Esophagus squamous epithelium (tissue), 5 donors: ENCODE measurements at regions not wholly inside any gene's neighbourhood (a gene's known extent, or its start where the extent isn't known, plus 50 kb on each side); places are given as distances from the start of the nearest gene placed in this dataset.

Source experiments
- DNase-seq: peaks from one replicate; lab custom pipeline; 2025; lab: John Stamatoyannopoulos, UW
- H3K27ac ChIP-seq, 4 donors: fragments of 200-600 bp; sonication (generic); one replicate each; pipeline ENCODE4 v1.5.1; 2016 to 2019; ENCODE audit warnings: mild to moderate bottlenecking in 1 of 4
- H3K27me3 ChIP-seq, 4 donors: fragments of 200-600 bp; sonication (generic); 1 replicate in 3 of 4; 2 replicates in 1 of 4; pipeline versions ENCODE4 v1.5.1 to v1.6.0; 2017 to 2021; ENCODE audit warnings: antibody characterized with exemption in 1 of 4
- H3K36me3 ChIP-seq, 3 donors: fragments of 200-600 bp; sonication (generic); one replicate each; pipeline ENCODE4 v1.5.1; 2016 to 2019
- H3K4me1 ChIP-seq, 3 donors: fragments of 200-600 bp; sonication (generic); one replicate each; pipeline ENCODE4 v1.5.1; 2017 to 2019
- H3K4me3 ChIP-seq, 4 donors: fragments of 200-600 bp; sonication (generic); 1 replicate in 3 of 4; 2 replicates in 1 of 4; pipeline ENCODE4 v1.5.1; 2016 to 2019; ENCODE audit warnings: mild to moderate bottlenecking in 2 of 4, moderate library complexity in 1 of 4
- H3K9me3 ChIP-seq, 3 donors: fragments of 200-600 bp; sonication (generic); one replicate each; pipeline ENCODE4 v1.5.1; 2016 to 2019
- CTCF ChIP-seq, 6 experiments: fragments of 450-650 bp in 4 of 6; fragments of 200-600 bp in 2 of 6; sonication (generic) in 2 of 6; IDR thresholded peaks; one replicate each; pipeline ENCODE4 v1.5.1; 2016 to 2019; ENCODE audit warnings: antibody characterized with exemption in 6 of 6, mild to moderate bottlenecking in 4 of 6, moderate library complexity in 4 of 6
- POLR2A ChIP-seq, 4 donors: fragments of 450-650 bp; IDR thresholded peaks; one replicate each; pipeline ENCODE4 v1.6.1; 2017; ENCODE audit warnings: antibody characterized with exemption in 4 of 4, mild to moderate bottlenecking in 4 of 4, moderate library complexity in 3 of 4
- WGBS, 2 donors: methylation state at CpG; one replicate each; pipeline ENCODE4 v1.1.5; 2018; 5-methylcytosine and 5-hydroxymethylcytosine counted together
- intact Hi-C: fragments of 100-400 bp; cut with DNase I; formaldehyde crosslinking; loops from one replicate; pipeline ENCODE4 v1.15.0; 2022
- donor health status: DM: yes; HTN: yes; CAD: no.

- DNase-seq, result no peak
- H3K9me3 ChIP-seq, result no peaks in the 10 kb centered on the region
- no peak overlapping the region for H3K27ac ChIP-seq
- TF ChIP-seq CTCF (IDR thresholded peaks at IDR 0.05) (no peak), POLR2A (IDR thresholded peaks at IDR 0.05) (no peak)
- WGBS, 2 donors, result 51 to 67% methylated on average over 4 of the region's 4 CpGs
- H3K36me3 ChIP-seq, result no peaks in the 10 kb centered on the region
- H3K4me3 ChIP-seq, result no peak overlapping the region
- H3K27me3 ChIP-seq, result no peaks in the 10 kb centered on the region
- H3K4me1 ChIP-seq, result no peaks in the 10 kb centered on the region
- intact Hi-C loops, result no loop called here
These were observed 1624.8 kb upstream of the TENM3 start for GRCh38 chr4:180618396-180618795.

- H3K27me3 ChIP-seq, result no peaks in the 10 kb centered on the region
These were observed 1623.8 kb upstream of the TENM3 start for GRCh38 chr4:180619440-180619839.

DNA sequence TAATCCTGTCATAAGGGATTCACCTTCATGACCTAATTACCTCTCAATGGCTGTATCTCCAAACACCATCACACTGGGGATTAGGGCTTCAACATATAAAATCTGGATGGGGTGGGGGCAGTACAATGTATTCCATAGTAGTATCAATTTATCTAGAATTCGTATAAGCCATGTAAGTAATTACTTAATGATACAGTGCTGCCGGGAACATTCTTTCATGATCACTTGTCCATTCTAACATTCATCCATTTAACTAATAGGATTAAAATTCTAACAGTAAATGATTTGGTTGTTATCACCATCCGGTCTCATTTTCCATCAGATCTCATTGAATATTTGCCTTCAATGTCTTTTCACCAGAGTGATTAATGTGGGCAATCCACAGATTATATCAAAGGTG is 1620.9 kb upstream of the TENM3 start:
- TF ChIP-seq POLR2A (IDR thresholded peaks at IDR 0.05), result no peak
- TF ChIP-seq CTCF (IDR thresholded peaks at IDR 0.05), result no peak
- Histone ChIP-seq H3K4me3 (no peak overlapping the region), H3K27ac (no peak overlapping the region), H3K9me3 (no peaks in the 10 kb centered on the region), H3K27me3 (no peaks in the 10 kb centered on the region), H3K4me1 (no peaks in the 10 kb centered on the region), H3K36me3 (no peaks in the 10 kb centered on the region)
- 68 to 81% methylated on average over 3 of the region's 3 CpGs for WGBS, 2 donors
- intact Hi-C loops, result no loop called here
- no peak for DNase-seq

More at GRCh38 chr4:180619440-180619839, 1623.8 kb upstream of the TENM3 start:
- TF ChIP-seq CTCF (IDR thresholded peaks at IDR 0.05) (no peak), POLR2A (IDR thresholded peaks at IDR 0.05) (no peak)
- H3K27ac ChIP-seq, result no peak overlapping the region
- H3K36me3 ChIP-seq, result no peaks in the 10 kb centered on the region
- no peak overlapping the region for H3K4me3 ChIP-seq
- no peaks in the 10 kb centered on the region for H3K9me3 ChIP-seq
- DNase-seq, result no peak
- intact Hi-C loops, result no loop called here
- no peaks in the 10 kb centered on the region for H3K4me1 ChIP-seq
- WGBS, 2 donors, result 56 to 74% methylated on average over 3 of the region's 3 CpGs

DNA sequence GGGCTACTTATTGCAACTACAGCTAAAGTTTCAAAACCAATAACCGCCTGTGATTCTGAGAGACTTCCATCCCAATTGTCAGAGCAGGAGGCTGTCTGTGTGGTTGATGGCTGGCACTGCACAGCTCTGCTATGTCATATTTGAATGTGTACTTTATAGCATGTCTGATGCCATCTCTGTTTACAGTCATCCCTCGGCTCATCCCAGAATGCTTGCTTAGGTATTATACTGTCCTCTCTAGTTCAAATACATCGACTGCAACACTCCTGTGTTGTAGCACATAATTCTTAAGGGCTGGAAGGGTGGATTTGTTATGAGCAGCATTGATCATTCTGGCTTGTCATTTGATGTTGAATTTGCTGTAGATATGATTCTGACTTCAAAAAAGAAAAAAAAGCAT is 1617.5 kb upstream of the TENM3 start:
- Histone ChIP-seq H3K36me3 (no peaks in the 10 kb centered on the region), H3K27me3 (no peaks in the 10 kb centered on the region), H3K4me3 (no peak overlapping the region), H3K4me1 (no peaks in the 10 kb centered on the region), H3K9me3 (no peaks in the 10 kb centered on the region), H3K27ac (no peak overlapping the region)
- TF ChIP-seq POLR2A (IDR thresholded peaks at IDR 0.05) (no peak), CTCF (IDR thresholded peaks at IDR 0.05) (no peak)
- WGBS, 2 donors, result 61 to 67% methylated on average over 3 of the region's 3 CpGs
- DNase-seq, result no peak
- intact Hi-C loops, result no loop called here

DNA sequence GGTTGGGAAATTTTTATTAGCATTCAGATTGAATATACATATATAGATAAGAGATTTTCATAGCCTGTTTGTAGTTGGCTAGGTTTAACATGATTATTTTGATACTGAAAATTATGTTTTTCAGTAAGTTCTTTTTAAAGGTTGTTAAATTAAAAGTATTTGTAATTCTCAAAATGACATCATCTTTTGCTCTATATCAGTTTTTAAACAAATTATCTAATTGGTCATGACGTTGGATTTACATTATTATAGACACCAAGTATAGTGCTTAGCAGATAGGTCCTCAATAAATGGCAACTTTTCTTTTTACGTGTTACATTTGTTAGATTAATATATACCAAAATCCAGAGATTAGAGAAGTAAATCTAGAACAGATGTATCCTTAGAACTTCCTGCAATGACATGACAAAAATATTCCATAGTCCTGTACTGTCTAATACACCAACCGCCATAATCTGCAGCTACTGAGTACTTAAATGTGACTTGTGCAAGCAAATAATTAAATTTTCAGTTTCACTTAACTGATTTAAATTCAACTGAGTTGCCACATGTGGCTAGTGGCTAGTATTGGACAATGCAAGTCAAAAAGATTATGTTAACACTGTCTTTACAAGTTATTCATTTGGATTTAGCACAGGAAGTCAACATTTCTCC is 1613.1 kb upstream of the TENM3 start:
- Histone ChIP-seq H3K4me1 (no peaks in the 10 kb centered on the region), H3K27ac (no peak overlapping the region), H3K9me3 (no peaks in the 10 kb centered on the region), H3K27me3 (no peaks in the 10 kb centered on the region), H3K4me3 (no peak overlapping the region), H3K36me3 (no peaks in the 10 kb centered on the region)
- TF ChIP-seq CTCF (IDR thresholded peaks at IDR 0.05) (no peak), POLR2A (IDR thresholded peaks at IDR 0.05) (no peak)
- intact Hi-C loops, result no loop called here
- DNase-seq, result no peak
- WGBS, 2 donors, result 51 to 52% methylated on average over 3 of the region's 3 CpGs
